Prostate gland (tissue), 2 donors: ENCODE measurements at regions not wholly inside any gene's neighbourhood (a gene's known extent, or its start where the extent isn't known, plus 50 kb on each side); places are given as distances from the start of the nearest gene placed in this dataset.

Source experiments
- DNase-seq: peaks from one replicate; pipeline ENCODE4 v3.0.0-alpha.2; 2019; ENCODE audit warnings: low spot score
- H3K27ac ChIP-seq, 2 donors: fragments of 200-600 bp; sonication (generic); 2 replicates each; pipeline ENCODE4 v1.5.1; 2017 to 2019
- H3K27me3 ChIP-seq: fragments of 200-600 bp; sonication (generic); replicated peaks from 2 replicates; pipeline ENCODE4 v1.5.1; 2019; ENCODE audit not compliant: insufficient read depth
- H3K36me3 ChIP-seq, 2 donors: fragments of 200-600 bp; sonication (generic); 1 replicate in 1 of 2; 2 replicates in 1 of 2; pipeline versions ENCODE4 v1.5.1 to v1.8.1; 2017 to 2019
- H3K4me1 ChIP-seq: fragments of 200-600 bp; sonication (generic); replicated peaks from 2 replicates; pipeline ENCODE4 v1.5.1; 2019
- H3K4me3 ChIP-seq, 2 donors: fragments of 200-600 bp; sonication (generic); 2 replicates each; pipeline ENCODE4 v1.5.1; 2017 to 2019
- H3K9me3 ChIP-seq: fragments of 200-600 bp; sonication (generic); 2 replicates; pipeline ENCODE4 v1.5.1; 2017
- CTCF ChIP-seq, 4 experiments: fragments of 200-600 bp in 2 of 4; fragments of 450-650 bp in 2 of 4; sonication (generic) in 2 of 4; IDR thresholded peaks; 1 replicate in 3 of 4; 2 replicates in 1 of 4; pipeline ENCODE4 v1.5.1; 2016 to 2019; ENCODE audit warnings: antibody characterized with exemption in 4 of 4, mild to moderate bottlenecking in 2 of 4, moderate library complexity in 2 of 4
- POLR2A ChIP-seq: fragments of 450-650 bp; IDR thresholded peaks from one replicate; pipeline ENCODE4 v1.6.1; 2016; ENCODE audit warnings: antibody characterized with exemption, mild to moderate bottlenecking
- POLR2AphosphoS5 ChIP-seq: sonication (generic); formaldehyde crosslinking; IDR thresholded peaks from one replicate; pipeline ENCODE4 v1.6.1; 2017; ENCODE audit warnings: antibody characterized with exemption
- WGBS: methylation state at CpG from one replicate; pipeline ENCODE4 v1.1.5; 2018; 5-methylcytosine and 5-hydroxymethylcytosine counted together
- intact Hi-C: fragments of 100-400 bp; cut with DNase I; formaldehyde crosslinking; loops from one replicate; pipeline ENCODE4 v1.14.2; 2022

DNA sequence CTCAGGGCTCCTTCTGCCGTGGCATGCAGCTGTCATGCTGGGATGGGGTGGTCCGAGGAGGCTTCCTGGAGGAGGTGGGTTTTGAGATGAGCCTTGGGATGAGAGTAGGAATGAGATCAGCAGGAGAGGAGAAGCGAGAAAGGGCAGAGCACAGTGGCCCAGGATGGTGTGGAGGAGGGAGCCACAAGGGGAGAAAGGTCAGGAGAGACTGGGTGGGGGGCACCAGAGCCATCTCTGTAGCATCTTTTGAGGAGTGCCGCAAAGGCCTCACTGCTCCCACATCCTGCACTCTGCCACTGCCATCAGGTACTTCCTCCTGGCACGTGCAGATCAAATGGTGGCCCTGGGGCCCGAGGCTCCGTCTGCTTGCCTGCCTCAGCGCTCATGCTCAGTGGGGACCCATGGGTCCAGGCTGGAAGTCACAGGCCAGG is 150.2 kb downstream of the MACROH2A1 start:
- H3K4me3 ChIP-seq, result no peak overlapping the region
- TF ChIP-seq POLR2A (no peak), CTCF (IDR thresholded peaks at IDR 0.05) (no peak), POLR2AphosphoS5 (no peak)
- no peak for DNase-seq
- no peaks in the 10 kb centered on the region for H3K9me3 ChIP-seq
- intact Hi-C loops, result no loop called here
- no peak overlapping the region for H3K27ac ChIP-seq
- 78% methylated on average over 8 of the region's 8 CpGs for WGBS
- H3K27me3 ChIP-seq, result no peaks in the 10 kb centered on the region
- no peaks in the 10 kb centered on the region for H3K4me1 ChIP-seq
- no peaks in the 10 kb centered on the region for H3K36me3 ChIP-seq

DNA sequence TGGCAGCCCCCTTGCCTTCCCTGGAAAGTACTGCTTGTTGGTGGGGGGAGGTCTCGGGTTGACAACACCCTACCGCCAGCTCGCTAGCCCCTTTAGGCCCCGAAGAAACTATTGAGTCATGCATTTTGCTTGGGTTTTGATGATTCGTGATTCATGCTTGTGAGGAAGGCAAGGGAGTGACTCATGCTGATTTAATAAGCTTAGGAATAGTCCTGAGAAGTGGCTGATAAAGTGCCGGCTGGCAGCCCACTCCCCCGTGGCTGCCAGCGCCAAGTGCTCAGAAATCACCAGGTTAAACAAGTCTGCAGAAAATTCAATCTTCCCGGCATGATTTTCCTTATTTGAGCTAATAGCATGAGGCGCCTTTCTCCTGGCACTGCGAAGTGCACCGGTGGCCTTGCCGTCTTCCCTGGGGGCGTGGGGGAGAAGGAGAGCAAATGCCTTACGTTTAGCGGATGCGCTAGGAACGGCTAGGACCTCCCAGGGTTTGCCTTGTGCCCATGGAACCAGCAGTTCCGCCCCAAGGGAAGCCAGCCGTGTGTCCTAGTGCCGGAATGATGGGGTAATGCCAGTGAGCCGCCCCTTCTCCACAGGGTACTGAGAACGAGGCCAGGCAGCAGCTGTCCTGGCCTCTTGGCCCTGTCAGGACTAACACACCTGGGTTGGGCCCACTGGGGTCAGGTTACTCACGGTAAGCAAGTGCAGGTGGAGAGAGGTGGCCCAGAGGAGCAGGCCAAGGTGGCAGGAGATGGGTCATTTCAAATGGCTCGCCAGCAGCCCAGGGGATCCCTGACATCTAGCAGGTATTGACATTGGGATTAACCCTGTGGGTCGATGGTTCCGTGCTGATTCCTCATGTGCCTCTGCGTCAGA is 151.9 kb downstream of the MACROH2A1 start:
- Histone ChIP-seq H3K36me3 (no peaks in the 10 kb centered on the region), H3K4me3 (no peak overlapping the region), H3K27me3 (no peaks in the 10 kb centered on the region), H3K27ac (no peak overlapping the region), H3K9me3 (no peaks in the 10 kb centered on the region), H3K4me1 (no peaks in the 10 kb centered on the region)
- intact Hi-C loops, result no loop called here
- WGBS, result 55% methylated on average over 28 of the region's 28 CpGs
- TF ChIP-seq CTCF (IDR thresholded peaks at IDR 0.05) (no peak), POLR2AphosphoS5 (no peak), POLR2A (no peak)
- DNase-seq, result no peak

- TF ChIP-seq POLR2AphosphoS5, result no peak
- TF ChIP-seq CTCF (IDR thresholded peaks at IDR 0.05), result no peak
- TF ChIP-seq POLR2A, result no peak
- no peaks in the 10 kb centered on the region for H3K4me1 ChIP-seq
- H3K4me3 ChIP-seq, result no peak overlapping the region
- no peaks in the 10 kb centered on the region for H3K36me3 ChIP-seq
- no peaks in the 10 kb centered on the region for H3K9me3 ChIP-seq
- H3K27ac ChIP-seq, result no peak overlapping the region
- intact Hi-C loops, result no loop called here
- 78% methylated on average over 5 of the region's 5 CpGs for WGBS
- DNase-seq, result no peak
- H3K27me3 ChIP-seq, result no peaks in the 10 kb centered on the region
These were observed 152.5 kb downstream of the MACROH2A1 start for GRCh38 chr5:135246605-135246922.

- Histone ChIP-seq H3K4me3 (no peak overlapping the region), H3K27ac (no peak overlapping the region), H3K36me3 (no peaks in the 10 kb centered on the region), H3K27me3 (no peaks in the 10 kb centered on the region), H3K9me3 (no peaks in the 10 kb centered on the region), H3K4me1 (no peaks in the 10 kb centered on the region)
- 74% methylated on average over 8 of the region's 8 CpGs for WGBS
- no peak for DNase-seq
- intact Hi-C loops, result no loop called here
- TF ChIP-seq POLR2AphosphoS5, result no peak
- no peak for TF ChIP-seq POLR2A
- no peak for TF ChIP-seq CTCF (IDR thresholded peaks at IDR 0.05)
These were observed 153.2 kb downstream of the MACROH2A1 start for GRCh38 chr5:135245521-135246499.
